Common myeloid progenitor, CD34-positive (primary cell): ENCODE measurements at regions not wholly inside any gene's neighbourhood (a gene's known extent, or its start where the extent isn't known, plus 50 kb on each side); places are given as distances from the start of the nearest gene placed in this dataset.

ENCODE experiments used
- CTCF ChIA-PET: fragments of 350-600 bp; sonication (Branson Sonifier 250); formaldehyde crosslinking; loops from one replicate; lab custom pipeline; 2021; ENCODE audit warnings: antibody characterized with exemption; lab: Charles Lee
- POLR2A ChIA-PET: fragments of 350-600 bp; sonication (Branson Sonifier 250); formaldehyde crosslinking; loops from one replicate; lab custom pipeline; 2021; ENCODE audit warnings: antibody characterized with exemption; lab: Charles Lee
- DNase-seq, 3 donors: peaks; one replicate each; pipeline versions ENCODE4 v3.0.0 to v3.0.0-alpha.2; 2013
- H3K27ac ChIP-seq, 2 experiments: 1 replicate in 1 of 2; 2 replicates in 1 of 2; pipeline ENCODE4 v1.7.0; 2013; ENCODE audit warnings: inconsistent platforms in 2 of 2, low read length in 2 of 2, mild to moderate bottlenecking in 2 of 2, low read depth in 1 of 2, moderate library complexity in 1 of 2; ENCODE audit not compliant: severe bottlenecking in 2 of 2, insufficient read depth in 1 of 2, poor library complexity in 1 of 2
- H3K27me3 ChIP-seq, 5 experiments: replicated peaks in 2 of 5; 1 replicate in 3 of 5; 2 replicates in 2 of 5; pipeline versions ENCODE4 v1.6.1 to v1.7.0; 2013; ENCODE audit warnings: low read length in 4 of 5, mild to moderate bottlenecking in 2 of 5, moderate library complexity in 2 of 5, inconsistent platforms in 1 of 5; ENCODE audit not compliant: insufficient read depth in 5 of 5, control insufficient read depth in 4 of 5
- H3K36me3 ChIP-seq, 4 experiments: 1 replicate in 2 of 4; 2 replicates in 2 of 4; pipeline versions ENCODE4 v1.6.1 to v1.7.0; 2013; ENCODE audit warnings: low read length in 3 of 4, control low read depth in 1 of 4, mild to moderate bottlenecking in 1 of 4; ENCODE audit not compliant: control insufficient read depth in 4 of 4, insufficient read depth in 4 of 4
- H3K4me1 ChIP-seq, 4 experiments: 1 replicate in 3 of 4; 2 replicates in 1 of 4; pipeline versions ENCODE4 v1.6.1 to v1.7.1; 2013; ENCODE audit warnings: low read length in 3 of 4, mild to moderate bottlenecking in 3 of 4, control low read depth in 1 of 4, inconsistent platforms in 1 of 4, moderate library complexity in 1 of 4; ENCODE audit not compliant: control insufficient read depth in 4 of 4, insufficient read depth in 4 of 4; ENCODE audit errors: control extremely low read depth in 1 of 4
- H3K4me3 ChIP-seq, 7 experiments: 1 replicate in 4 of 7; 2 replicates in 3 of 7; pipeline versions ENCODE4 v1.5.1 to v1.7.0; 2013; ENCODE audit warnings: mild to moderate bottlenecking in 7 of 7, low read length in 6 of 7, moderate library complexity in 6 of 7, inconsistent platforms in 2 of 7, low read depth in 2 of 7, control low read depth in 1 of 7; ENCODE audit not compliant: insufficient read depth in 4 of 7, control insufficient read depth in 1 of 7; ENCODE audit errors: extremely low read depth in 1 of 7
- H3K9me3 ChIP-seq, 5 experiments: 1 replicate in 4 of 5; 2 replicates in 1 of 5; pipeline versions ENCODE4 v1.6.1 to v1.7.1; 2013; ENCODE audit warnings: low read length in 4 of 5, mild to moderate bottlenecking in 2 of 5, inconsistent platforms in 1 of 5, low read depth in 1 of 5, moderate library complexity in 1 of 5; ENCODE audit not compliant: control insufficient read depth in 4 of 5, insufficient read depth in 2 of 5; ENCODE audit errors: control extremely low read depth in 1 of 5
- WGBS: methylation state at CpG from one replicate; pipeline ENCODE4 v1.1.5; 2013; ENCODE audit not compliant: insufficient coverage; 5-methylcytosine and 5-hydroxymethylcytosine counted together

DNA sequence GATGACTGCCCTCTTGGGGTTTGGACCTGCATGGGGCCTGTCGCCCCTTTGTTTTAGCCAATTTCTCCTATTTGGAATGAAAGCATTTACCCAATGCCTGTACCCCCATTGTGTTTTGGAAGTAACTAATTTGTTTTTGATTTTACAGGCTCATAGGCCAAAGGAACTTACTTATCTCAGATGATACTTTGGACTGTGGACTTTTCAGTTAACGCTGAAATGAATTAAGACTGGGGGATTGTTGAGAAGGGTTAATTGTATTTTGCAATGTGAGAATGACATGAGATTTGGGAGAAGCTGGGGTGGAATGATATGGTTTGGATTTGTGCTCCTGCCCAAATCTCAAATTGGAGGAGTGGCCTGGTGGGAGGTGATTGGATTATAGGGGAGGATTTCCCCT is 185.8 kb upstream of the PHYHIPL start:
- H3K27me3 ChIP-seq = no peaks in the 10 kb centered on the region
- no peaks in the 10 kb centered on the region for H3K4me1 ChIP-seq
- no peak for DNase-seq
- no peak overlapping the region for H3K4me3 ChIP-seq
- no peak overlapping the region for H3K27ac ChIP-seq
- H3K36me3 ChIP-seq = no peaks in the 10 kb centered on the region
- peaks cover 0 to 6% (median 0%) of the 10 kb centered on the region in 5 experiments for H3K9me3 ChIP-seq
- ChIA-PET CTCF (no interaction called here), POLR2A (no interaction called here)
- 100% methylated on average over 1 of the region's 2 CpGs for WGBS

DNA sequence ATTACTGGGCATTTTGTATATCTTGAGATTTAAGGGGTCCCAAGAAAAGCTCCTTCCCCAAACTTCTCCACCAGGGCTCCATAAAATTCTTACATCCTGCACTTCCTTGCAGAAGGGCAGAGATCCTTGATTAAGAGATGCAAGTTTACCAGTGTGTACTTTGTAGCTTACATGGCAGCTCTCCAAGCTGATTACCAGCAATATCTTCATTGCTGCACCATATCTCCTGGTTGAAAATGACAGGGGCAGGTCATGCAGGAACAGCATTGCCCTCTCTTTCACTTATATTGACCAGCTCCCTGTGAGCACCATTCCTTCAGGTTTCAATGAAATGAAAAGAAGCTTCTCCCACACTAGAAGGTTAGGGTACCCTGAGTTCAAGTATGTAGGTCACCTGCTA is 184.6 kb upstream of the PHYHIPL start:
- CTCF ChIA-PET = interaction anchor here (0.9 kb wide), 1 partner anchor 248 kb away, joined by 3 read pairs; no protein-coding TSS in a partner anchor
- Histone ChIP-seq H3K4me1 (no peaks in the 10 kb centered on the region), H3K36me3 (no peaks in the 10 kb centered on the region), H3K27ac (no peak overlapping the region), H3K4me3 (no peak overlapping the region), H3K9me3 (peaks cover 0 to 6% (median 0%) of the 10 kb centered on the region in 5 experiments), H3K27me3 (no peaks in the 10 kb centered on the region)
- POLR2A ChIA-PET = no interaction called here
- DNase-seq = no peak

DNA sequence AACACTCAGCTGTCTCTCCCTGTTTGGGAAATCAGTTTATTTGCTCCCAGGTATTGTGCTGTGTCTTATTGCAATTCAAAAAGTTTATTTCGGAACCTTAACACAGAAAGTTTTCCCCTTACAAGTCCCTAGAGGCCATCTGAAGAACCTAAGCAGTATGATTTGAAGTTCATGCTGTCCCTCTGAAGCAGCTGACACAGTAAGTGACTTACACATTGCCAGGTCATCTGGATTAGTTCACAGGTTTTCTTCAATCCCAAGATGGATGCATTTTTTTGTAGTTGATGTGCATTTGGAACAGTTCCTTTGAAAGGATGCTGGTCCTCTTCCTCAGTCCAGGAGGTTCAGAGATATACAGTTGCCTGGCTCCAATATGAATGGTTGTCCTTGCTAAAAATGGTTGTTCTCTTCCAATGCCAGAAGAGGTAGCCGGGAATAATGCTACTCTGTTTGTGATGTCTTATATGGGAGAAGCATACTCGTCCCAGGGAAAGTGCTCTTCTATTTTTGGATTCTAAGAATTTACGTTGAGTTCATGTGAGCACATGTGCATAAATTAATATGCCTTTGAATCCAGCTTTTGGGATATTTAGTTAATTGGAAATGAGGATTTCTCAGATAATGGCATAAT is 183.5 kb upstream of the PHYHIPL start:
- Histone ChIP-seq H3K27me3 (no peaks in the 10 kb centered on the region), H3K4me1 (no peaks in the 10 kb centered on the region), H3K36me3 (no peaks in the 10 kb centered on the region), H3K9me3 (peaks cover 0 to 6% (median 0%) of the 10 kb centered on the region in 5 experiments), H3K27ac (no peak overlapping the region), H3K4me3 (no peak overlapping the region)
- ChIA-PET POLR2A (no interaction called here), CTCF (no interaction called here)
- whole genome bisulfite sequencing = 93% methylated on average over 3 of the region's 4 CpGs
- no peak for DNase-seq

DNA sequence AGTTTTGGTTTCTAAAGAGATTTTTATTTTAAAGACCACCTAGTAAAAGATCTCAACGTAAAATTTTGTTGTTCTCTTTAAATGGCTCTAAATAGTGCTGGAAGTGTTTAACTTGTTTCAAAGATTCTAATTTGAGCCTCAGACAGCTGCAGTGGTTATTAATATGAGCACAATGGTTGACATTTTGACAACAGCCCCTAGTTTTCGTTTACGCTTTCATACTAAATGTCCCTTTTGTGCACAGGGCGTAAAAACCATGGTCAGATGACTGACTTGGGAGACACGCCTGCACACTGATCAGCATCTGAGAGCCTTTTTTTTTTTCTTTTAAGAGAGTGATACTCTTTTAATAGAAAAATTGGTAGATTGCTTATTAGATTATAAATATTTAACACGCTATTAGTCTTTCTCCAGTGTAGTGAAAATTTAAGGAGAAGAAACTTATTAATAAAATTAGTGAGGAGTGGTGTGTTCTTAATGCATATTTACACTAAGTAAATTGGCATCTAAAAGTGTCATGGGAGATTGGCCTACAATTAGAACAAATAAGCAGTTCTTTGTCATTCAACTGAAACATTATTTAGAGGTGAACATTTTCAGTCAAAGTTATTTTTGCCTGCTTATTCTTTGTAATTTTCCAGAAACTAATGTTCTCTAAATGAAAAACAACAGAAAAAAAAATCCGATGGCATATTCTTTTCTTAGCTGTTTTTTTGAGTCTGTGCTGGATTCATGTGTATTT is 182.8 kb upstream of the PHYHIPL start:
- ChIA-PET CTCF (no interaction called here), POLR2A (no interaction called here)
- Histone ChIP-seq H3K36me3 (no peaks in the 10 kb centered on the region), H3K4me1 (no peaks in the 10 kb centered on the region), H3K27ac (no peak overlapping the region), H3K27me3 (no peaks in the 10 kb centered on the region), H3K4me3 (no peak overlapping the region), H3K9me3 (peaks cover 0 to 6% (median 0%) of the 10 kb centered on the region in 5 experiments)
- DNase-seq = no peak
- WGBS = 90% methylated on average over 4 of the region's 7 CpGs

DNA sequence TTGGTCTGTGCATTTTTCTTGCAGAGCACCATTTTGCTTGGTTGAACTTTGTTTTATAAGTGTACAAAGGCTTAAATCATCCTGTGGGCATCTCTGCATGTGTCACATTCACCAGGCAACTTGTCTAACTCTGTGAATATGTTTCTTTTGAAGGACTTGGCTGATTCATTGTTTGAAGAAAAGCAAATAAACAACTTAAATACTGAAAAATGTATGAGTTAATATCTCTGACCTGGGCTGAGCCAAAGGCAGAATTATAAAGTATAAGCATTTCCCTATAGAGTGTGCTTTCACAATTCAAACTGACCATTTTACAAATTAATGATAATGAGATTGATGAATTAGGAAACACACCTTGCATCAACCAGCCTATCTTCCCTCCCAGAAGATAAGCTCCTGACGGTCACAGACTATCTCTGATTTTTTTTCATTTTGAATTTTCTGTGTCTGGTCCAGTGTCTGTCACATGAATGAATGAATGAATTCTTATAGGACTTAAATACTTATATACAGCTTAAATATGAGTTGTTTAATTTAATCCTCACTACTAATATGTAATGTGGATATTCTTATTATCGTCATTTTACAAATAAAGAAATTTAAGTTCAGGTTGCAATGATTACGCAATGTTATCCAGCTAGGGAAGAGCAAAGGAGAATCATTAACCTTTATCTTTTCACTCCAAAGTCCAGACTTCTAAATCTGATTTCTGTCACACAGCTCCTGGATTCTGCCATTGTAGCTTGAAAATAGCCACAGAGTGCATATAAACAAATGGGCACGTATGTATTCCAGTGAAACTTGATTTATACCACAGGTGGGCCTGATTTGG is 182.0 kb upstream of the PHYHIPL start:
- Histone ChIP-seq H3K27me3 (no peaks in the 10 kb centered on the region), H3K4me3 (no peak overlapping the region), H3K9me3 (peaks cover 0 to 6% (median 0%) of the 10 kb centered on the region in 5 experiments), H3K27ac (no peak overlapping the region), H3K36me3 (no peaks in the 10 kb centered on the region), H3K4me1 (no peaks in the 10 kb centered on the region)
- CTCF ChIA-PET = no interaction called here
- no peak for DNase-seq
- POLR2A ChIA-PET = no interaction called here
- 84% methylated on average over 2 of the region's 4 CpGs for WGBS

DNA sequence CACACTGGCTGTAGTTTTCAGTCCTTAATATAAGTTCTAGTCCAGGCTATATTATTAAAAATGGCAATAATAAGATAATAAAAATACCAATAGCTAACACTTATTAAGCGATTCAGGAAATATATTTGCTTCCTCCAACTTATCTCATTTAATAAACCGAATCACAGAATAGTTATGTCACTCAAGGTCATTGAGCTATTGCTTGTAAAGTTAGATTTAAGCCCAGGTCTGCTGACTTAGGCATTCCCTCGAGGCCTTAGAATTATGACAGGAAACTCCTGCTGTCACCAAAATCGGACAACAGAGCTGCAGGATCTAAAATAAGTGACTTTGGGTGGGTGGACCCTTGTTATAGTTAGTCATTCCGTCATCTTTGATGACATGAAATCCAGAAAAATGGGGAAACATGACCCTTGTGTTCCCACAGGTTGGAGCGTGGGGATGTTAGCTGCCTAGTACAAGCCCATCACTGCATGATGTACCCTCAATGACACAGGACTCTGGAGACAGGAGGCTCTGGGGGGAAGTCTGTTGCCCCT is 181.3 kb upstream of the PHYHIPL start:
- Histone ChIP-seq H3K36me3 (no peaks in the 10 kb centered on the region), H3K9me3 (peaks cover 0 to 4% (median 0%) of the 10 kb centered on the region in 5 experiments), H3K27ac (no peak overlapping the region), H3K4me1 (no peaks in the 10 kb centered on the region), H3K27me3 (no peaks in the 10 kb centered on the region), H3K4me3 (no peak overlapping the region)
- no peak for DNase-seq
- ChIA-PET CTCF (no interaction called here), POLR2A (no interaction called here)
- WGBS = 55% methylated on average over 2 of the region's 6 CpGs
